COLO829 (cell line): ENCODE measurements at regions not wholly inside any gene's neighbourhood (a gene's known extent, or its start where the extent isn't known, plus 50 kb on each side); places are given as distances from the start of the nearest gene placed in this dataset.

Experiments
- DNase-seq: peaks from one replicate; pipeline ENCODE4 v3.0.0; 2012; ENCODE audit warnings: low spot score

GRCh38 chr3:160169139-160169976 lies 55.9 kb upstream of the C3orf80 start:
- peak; percentile 24 for DNase-seq

- no peak for DNase-seq
Observed at GRCh38 chr3:160170409-160171370, 54.5 kb upstream of the C3orf80 start.

GRCh38 chr3:160171813-160172212 lies 53.4 kb upstream of the C3orf80 start:
- DNase-seq: no peak

GRCh38 chr3:160174621-160175020 lies 50.6 kb upstream of the C3orf80 start:
- DNase-seq: no peak
